ENCODE measurements at regions not wholly inside any gene's neighbourhood (a gene's known extent, or its start where the extent isn't known, plus 50 kb on each side); places are given as distances from the start of the nearest gene placed in this dataset.

GRCh38 chr3:46135475-46135874, 72.6 kb downstream of the CCR1 start:
- DNase-seq (ENCODE audit: low spot score in 2 of 2): no peak
- H3K4me3 ChIP-seq (ENCODE audit: low read depth, poor library complexity, severe bottlenecking): no peak overlapping the region
- WGBS, 2 donors: 65 to 72% methylated on average over 3 of the region's 3 CpGs
- no peak for TF ChIP-seq CTCF (IDR thresholded peaks at IDR 0.05)
- intact Hi-C loops (cut with DNase I; ENCODE audit: low total_unique reads): no loop called here

GRCh38 chr3:46133285-46133684, 74.8 kb downstream of the CCR1 start:
- intact Hi-C loops (cut with DNase I; ENCODE audit: low total_unique reads): no loop called here
- WGBS, 2 donors: 81 to 91% methylated on average over 3 of the region's 3 CpGs
- TF ChIP-seq POLR2A (IDR thresholded peaks at IDR 0.05) (no peak), CTCF (IDR thresholded peaks at IDR 0.05) (no peak)
- no peak for DNase-seq (ENCODE audit: low spot score in 2 of 2)
- no peak overlapping the region for H3K4me3 ChIP-seq (ENCODE audit: low read depth, poor library complexity, severe bottlenecking)

GRCh38 chr3:46132565-46132964, 75.5 kb downstream of the CCR1 start:
- no peak overlapping the region for H3K4me3 ChIP-seq (ENCODE audit: low read depth, poor library complexity, severe bottlenecking)
- TF ChIP-seq POLR2A (IDR thresholded peaks at IDR 0.05) (no peak), CTCF (IDR thresholded peaks at IDR 0.05) (no peak)
- 77 to 91% methylated on average over 4 of the region's 4 CpGs for WGBS, 2 donors
- intact Hi-C loops (cut with DNase I; ENCODE audit: low total_unique reads): no loop called here
- DNase-seq (ENCODE audit: low spot score in 2 of 2): no peak

- intact Hi-C loops (cut with DNase I; ENCODE audit: low total_unique reads): no loop called here
- TF ChIP-seq CTCF (IDR thresholded peaks at IDR 0.05) (no peak), POLR2A (IDR thresholded peaks at IDR 0.05) (no peak)
- 75 to 89% methylated on average over 8 of the region's 8 CpGs for WGBS, 2 donors
- H3K4me3 ChIP-seq (ENCODE audit: low read depth, poor library complexity, severe bottlenecking): no peak overlapping the region
- no peak for DNase-seq (ENCODE audit: low spot score in 2 of 2)
These were observed 76.1 kb downstream of the CCR1 start for GRCh38 chr3:46131884-46132450.

- TF ChIP-seq CTCF (IDR thresholded peaks at IDR 0.05): no peak
- TF ChIP-seq POLR2A (IDR thresholded peaks at IDR 0.05): no peak
- DNase-seq (ENCODE audit: low spot score in 2 of 2): no peak
- intact Hi-C loops (cut with DNase I; ENCODE audit: low total_unique reads): no loop called here
- WGBS, 2 donors: 51 to 56% methylated on average over 7 of the region's 7 CpGs
- H3K4me3 ChIP-seq (ENCODE audit: low read depth, poor library complexity, severe bottlenecking): no peak overlapping the region
These were observed 77.3 kb downstream of the CCR1 start for GRCh38 chr3:46130631-46131310.
